MM.1S (cell line): ENCODE measurements at regions not wholly inside any gene's neighbourhood (a gene's known extent, or its start where the extent isn't known, plus 50 kb on each side); places are given as distances from the start of the nearest gene placed in this dataset.
"Not testable (repeated sequence)": the region's sequence is repeated elsewhere in the genome, so short reads cannot be mapped to it uniquely, and the experiment has no call there.

Experiments
- DNase-seq: peaks from one replicate; pipeline ENCODE4 v3.0.0-alpha.2; 2015
- H2AFZ ChIP-seq: fragments of 300-600 bp; sonication (generic); 2 replicates; pipeline ENCODE4 v1.6.0; 2016; ENCODE audit warnings: antibody characterized with exemption, low read length
- H3F3A ChIP-seq: fragments of 300-600 bp; sonication (generic); 2 replicates; pipeline ENCODE4 v1.6.1; 2016; ENCODE audit warnings: mild to moderate bottlenecking, antibody characterized with exemption, low read length, moderate library complexity, mixed read lengths; ENCODE audit not compliant: insufficient read depth
- H3K27ac ChIP-seq: fragments of 300-600 bp; sonication (generic); 2 replicates; pipeline ENCODE4 v1.5.1; 2016; ENCODE audit warnings: mild to moderate bottlenecking, low read length
- H3K27me3 ChIP-seq: fragments of 300-600 bp; sonication (generic); replicated peaks from 2 replicates; pipeline ENCODE4 v1.6.0; 2016; ENCODE audit warnings: low read length; ENCODE audit not compliant: insufficient read depth
- H3K36me3 ChIP-seq: fragments of 300-600 bp; sonication (generic); replicated peaks from 2 replicates; pipeline ENCODE4 v1.6.1; 2016; ENCODE audit warnings: mild to moderate bottlenecking, low read length, mixed read lengths; ENCODE audit not compliant: insufficient read depth
- H3K4me1 ChIP-seq: fragments of 300-600 bp; sonication (generic); 2 replicates; pipeline ENCODE4 v1.6.1; 2016; ENCODE audit warnings: low read length, mixed read lengths
- H3K4me2 ChIP-seq: fragments of 300-600 bp; sonication (generic); 2 replicates; pipeline ENCODE4 v1.6.0; 2016; ENCODE audit warnings: low read depth, low read length
- H3K4me3 ChIP-seq: fragments of 300-600 bp; sonication (generic); 2 replicates; pipeline ENCODE4 v1.5.1; 2016; ENCODE audit warnings: low read length, mixed read lengths
- H3K79me2 ChIP-seq: fragments of 300-600 bp; sonication (generic); 2 replicates; pipeline ENCODE4 v1.6.1; 2016; ENCODE audit warnings: mixed run types, low read length, mixed read lengths
- H3K9ac ChIP-seq: fragments of 300-600 bp; sonication (generic); 2 replicates; pipeline ENCODE4 v1.6.1; 2016; ENCODE audit warnings: low read length, mixed read lengths
- H3K9me2 ChIP-seq: fragments of 300-600 bp; sonication (generic); replicated peaks from 2 replicates; pipeline ENCODE4 v1.6.1; 2016; ENCODE audit warnings: mild to moderate bottlenecking, low read length, mixed read lengths; ENCODE audit not compliant: insufficient read depth
- H3K9me3 ChIP-seq: fragments of 300-600 bp; sonication (generic); replicated peaks from 2 replicates; pipeline ENCODE4 v1.6.1; 2016; ENCODE audit warnings: mild to moderate bottlenecking, low read length, mixed read lengths; ENCODE audit not compliant: insufficient read depth
- H4K20me1 ChIP-seq: fragments of 300-600 bp; sonication (generic); 2 replicates; pipeline ENCODE4 v1.6.1; 2016; ENCODE audit warnings: mild to moderate bottlenecking, low read length, moderate library complexity, mixed read lengths; ENCODE audit not compliant: insufficient read depth

DNA sequence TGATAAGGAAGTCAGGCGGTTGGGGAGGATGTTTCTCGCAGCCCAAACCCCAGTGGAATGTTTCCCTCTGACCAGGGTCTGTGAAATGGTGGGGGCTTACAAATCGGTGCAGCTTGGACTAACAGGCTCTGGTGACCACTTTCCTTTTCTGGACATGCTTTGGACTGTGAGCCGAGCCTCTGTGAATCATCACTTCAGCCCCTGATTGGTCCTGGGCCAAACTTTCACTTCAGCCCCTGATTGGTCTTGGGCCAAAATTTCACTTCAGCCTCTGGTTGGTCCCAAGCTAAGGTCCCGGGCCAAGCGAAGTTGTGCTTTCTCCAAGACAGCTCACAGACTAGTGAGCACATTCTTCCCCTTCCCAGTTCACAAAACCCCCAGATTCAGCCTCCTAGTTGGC, 223.7 kb upstream of the ANKRD20A1 start:
- not testable (repeated sequence) for H3K36me3 ChIP-seq, H3K79me2 ChIP-seq, H3K4me1 ChIP-seq, H3K4me2 ChIP-seq, H3K4me3 ChIP-seq, H3K27me3 ChIP-seq, H3F3A ChIP-seq, H3K9me3 ChIP-seq, H3K9ac ChIP-seq, H3K9me2 ChIP-seq, H2AFZ ChIP-seq, H4K20me1 ChIP-seq, DNase-seq, H3K27ac ChIP-seq

GRCh38 chr9:67611900-67612299, 246.8 kb upstream of the ANKRD20A1 start:
- not testable (repeated sequence) for H3K4me2 ChIP-seq, H3K79me2 ChIP-seq, DNase-seq, H3K9me2 ChIP-seq, H2AFZ ChIP-seq, H4K20me1 ChIP-seq, H3K4me3 ChIP-seq, H3F3A ChIP-seq, H3K9me3 ChIP-seq, H3K9ac ChIP-seq, H3K27me3 ChIP-seq, H3K27ac ChIP-seq, H3K36me3 ChIP-seq, H3K4me1 ChIP-seq

GRCh38 chr9:67609872-67610271, 248.9 kb upstream of the ANKRD20A1 start:
- not testable (repeated sequence) for H3F3A ChIP-seq, H2AFZ ChIP-seq, H4K20me1 ChIP-seq, H3K36me3 ChIP-seq, H3K4me2 ChIP-seq, H3K4me1 ChIP-seq, H3K9ac ChIP-seq, DNase-seq, H3K27me3 ChIP-seq, H3K79me2 ChIP-seq, H3K4me3 ChIP-seq, H3K9me2 ChIP-seq, H3K27ac ChIP-seq, H3K9me3 ChIP-seq

DNA sequence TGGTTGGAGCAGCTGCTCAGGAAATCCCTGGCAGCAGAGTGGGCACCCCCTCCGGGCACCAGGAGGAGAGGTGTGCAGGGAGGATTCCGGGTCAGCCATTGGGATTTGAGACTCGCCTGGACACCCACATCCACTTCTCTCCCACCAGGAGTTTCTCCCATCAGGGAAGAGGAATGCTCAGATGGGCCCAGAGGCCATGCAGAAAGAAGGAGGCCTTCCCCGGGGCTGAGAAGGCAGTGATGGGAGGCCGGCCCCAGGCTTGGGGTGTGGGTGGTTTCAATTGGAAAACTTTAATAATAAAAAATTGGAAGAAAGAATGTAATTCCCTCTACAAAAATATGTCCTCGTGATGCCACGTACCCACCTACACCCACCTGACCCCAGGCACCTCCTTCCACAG, 249.3 kb upstream of the ANKRD20A1 start:
- not testable (repeated sequence) for H3K4me3 ChIP-seq, H3K4me1 ChIP-seq, H3K4me2 ChIP-seq, H3K79me2 ChIP-seq, H2AFZ ChIP-seq, H3K27me3 ChIP-seq, H3F3A ChIP-seq, H3K9me2 ChIP-seq, H3K9me3 ChIP-seq, H4K20me1 ChIP-seq, H3K36me3 ChIP-seq, H3K27ac ChIP-seq, H3K9ac ChIP-seq, DNase-seq

- not testable (repeated sequence) for H3F3A ChIP-seq, H3K9ac ChIP-seq, H2AFZ ChIP-seq, H3K4me1 ChIP-seq, DNase-seq, H3K9me3 ChIP-seq, H3K27ac ChIP-seq, H4K20me1 ChIP-seq, H3K79me2 ChIP-seq, H3K4me2 ChIP-seq, H3K27me3 ChIP-seq, H3K36me3 ChIP-seq, H3K9me2 ChIP-seq, H3K4me3 ChIP-seq
These were observed 253.6 kb upstream of the ANKRD20A1 start for GRCh38 chr9:67605113-67605512.

DNA sequence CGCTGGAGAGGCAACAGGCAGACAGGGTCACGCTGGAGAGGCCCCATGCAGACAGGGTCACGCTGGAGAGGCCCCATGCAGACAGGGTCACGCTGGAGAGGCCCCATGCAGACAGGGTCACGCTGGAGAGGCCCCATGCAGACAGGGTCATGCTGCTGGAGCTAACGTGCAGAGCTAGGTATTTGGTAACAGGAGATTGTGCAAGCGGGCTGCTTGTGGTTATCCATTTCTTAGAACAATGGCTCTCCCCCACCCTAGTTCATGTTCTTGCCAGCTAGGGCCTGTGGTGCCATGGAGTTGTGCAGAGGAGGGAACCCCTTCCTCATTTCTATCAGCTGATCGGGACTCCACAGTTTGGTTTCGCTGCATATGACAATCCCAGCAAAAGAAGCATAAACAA, 255.1 kb upstream of the ANKRD20A1 start:
- H2AFZ ChIP-seq, H3K4me3 ChIP-seq, H3K9me2 ChIP-seq, H3K27ac ChIP-seq, H3K36me3 ChIP-seq, H3K27me3 ChIP-seq, H3F3A ChIP-seq, H3K9ac ChIP-seq, H3K9me3 ChIP-seq, H3K79me2 ChIP-seq, H4K20me1 ChIP-seq, H3K4me1 ChIP-seq, H3K4me2 ChIP-seq, DNase-seq: not testable (repeated sequence)

DNA sequence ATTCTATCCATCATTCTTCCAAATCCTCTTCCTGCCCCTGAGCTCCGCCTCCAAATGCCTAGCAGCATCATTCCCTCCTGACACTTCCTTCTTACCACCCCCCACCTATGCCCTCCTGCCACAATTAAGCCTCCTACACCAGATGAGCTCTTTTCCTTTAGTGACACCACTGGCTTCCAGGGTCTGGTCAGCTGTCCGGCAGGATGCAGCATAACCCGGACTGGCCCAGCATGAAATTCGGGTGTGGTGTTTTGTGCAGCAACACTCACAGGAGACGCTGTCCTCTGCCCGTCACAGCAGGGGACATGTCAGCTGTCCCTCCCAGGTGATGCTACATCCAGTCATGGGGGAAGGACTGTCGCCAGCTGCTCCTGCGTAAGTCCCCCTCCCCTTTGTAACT, 266.3 kb upstream of the ANKRD20A1 start:
- not testable (repeated sequence) for H3K27ac ChIP-seq, H3K4me1 ChIP-seq, H3F3A ChIP-seq, H4K20me1 ChIP-seq, H3K9me2 ChIP-seq, H3K27me3 ChIP-seq, H3K36me3 ChIP-seq, H3K9me3 ChIP-seq, H3K79me2 ChIP-seq, H3K4me3 ChIP-seq, H2AFZ ChIP-seq, H3K4me2 ChIP-seq, H3K9ac ChIP-seq, DNase-seq

DNA sequence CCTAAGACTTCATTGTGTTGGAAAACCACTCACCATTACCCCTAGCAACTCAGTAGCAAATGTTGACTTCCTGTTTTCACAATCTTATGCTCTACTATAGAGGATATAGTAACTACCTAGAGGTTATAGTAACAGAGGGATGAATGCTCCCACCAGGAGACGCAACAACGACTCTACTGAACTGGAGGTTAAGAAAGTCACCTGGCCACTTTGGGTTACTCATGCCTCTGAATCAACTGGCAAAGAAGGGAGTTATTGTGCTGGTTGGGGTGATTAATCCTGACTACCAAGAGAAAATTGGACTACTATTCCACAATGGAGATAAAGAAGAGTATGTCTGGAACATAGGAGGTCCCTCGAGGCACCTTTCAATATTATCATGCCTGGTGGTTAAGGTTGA, 302.9 kb upstream of the ANKRD20A1 start:
- H3K27me3 ChIP-seq, H3K9ac ChIP-seq, H3K4me3 ChIP-seq, H3K36me3 ChIP-seq, H3F3A ChIP-seq, H3K4me2 ChIP-seq, H3K4me1 ChIP-seq, H4K20me1 ChIP-seq, H3K9me3 ChIP-seq, H3K79me2 ChIP-seq, DNase-seq, H3K27ac ChIP-seq, H2AFZ ChIP-seq, H3K9me2 ChIP-seq: not testable (repeated sequence)
